ENCODE measurements at regions not wholly inside any gene's neighbourhood (a gene's known extent, or its start where the extent isn't known, plus 50 kb on each side); places are given as distances from the start of the nearest gene placed in this dataset.

DNA sequence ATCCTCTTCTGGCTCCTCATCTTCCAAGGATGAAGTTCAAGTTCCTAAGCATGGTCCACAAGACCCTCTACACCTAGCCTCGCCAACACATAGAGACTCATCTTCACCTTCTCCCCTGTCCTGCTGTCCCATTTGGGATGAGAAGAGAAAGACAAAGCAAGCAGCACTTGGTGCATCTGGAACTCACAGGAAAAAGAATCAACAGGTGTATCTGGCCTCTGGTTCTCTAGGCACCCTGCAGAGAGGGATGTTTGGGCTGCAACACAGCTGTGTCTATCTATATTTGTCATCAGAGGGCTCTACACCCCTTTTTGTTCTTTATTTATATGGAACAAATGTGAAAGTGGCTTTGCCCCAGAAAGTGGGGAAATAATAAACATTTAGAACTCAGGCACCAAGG, 82.1 kb upstream of the GALNT18 start:
- TF ChIP-seq CTCF (IDR thresholded peaks at IDR 0.05) = no peak
- TF ChIP-seq EZH2 (IDR thresholded peaks at IDR 0.05; ENCODE audit: borderline replicate concordance, insufficient read depth, low read depth, low read length, poor library complexity, severe bottlenecking) = no peak

Data from B cell (primary cell).